ENCODE measurements at regions not wholly inside any gene's neighbourhood (a gene's known extent, or its start where the extent isn't known, plus 50 kb on each side); places are given as distances from the start of the nearest gene placed in this dataset.

DNA sequence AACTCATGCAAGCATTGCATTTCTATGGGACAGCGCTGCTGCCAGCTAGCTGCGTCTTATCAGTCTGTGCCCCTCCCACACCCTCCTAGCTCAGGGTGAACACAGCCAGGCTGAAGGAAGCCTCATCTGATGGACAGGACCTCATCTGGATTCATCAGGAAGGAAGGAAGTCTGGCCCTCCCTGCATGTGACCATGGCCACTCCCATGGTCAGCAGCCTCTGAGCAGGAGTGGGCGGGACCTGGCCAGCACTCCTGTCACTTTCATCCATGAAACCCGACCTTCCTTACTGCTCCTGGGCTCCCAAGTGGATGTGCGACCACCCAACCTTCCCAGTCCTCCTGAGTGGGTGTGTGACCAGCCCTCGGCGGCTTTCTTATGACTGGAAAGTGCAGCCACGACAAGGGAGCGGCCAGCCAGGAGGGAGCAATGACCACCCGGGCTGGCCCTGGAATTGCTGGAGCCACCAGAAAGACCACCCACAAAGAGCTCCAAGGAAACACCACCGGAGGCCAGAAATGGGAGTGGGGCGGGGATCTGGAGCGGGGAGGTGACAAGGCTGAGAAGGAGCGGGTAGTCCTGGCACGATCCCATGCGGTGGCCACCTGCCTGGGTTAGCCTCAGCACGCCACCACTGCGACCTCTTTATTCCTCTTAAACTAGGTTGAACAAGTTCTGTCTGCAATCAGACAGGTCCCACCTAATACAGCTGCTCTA is 241.2 kb downstream of the TTLL2 start:
- ChIA-PET CTCF (no interaction called here), POLR2A (no interaction called here)
- no peaks in the 10 kb centered on the region for H3K36me3 ChIP-seq (ENCODE audit: control insufficient read depth, insufficient read depth, low read length)
- TF ChIP-seq, protein P1, sequence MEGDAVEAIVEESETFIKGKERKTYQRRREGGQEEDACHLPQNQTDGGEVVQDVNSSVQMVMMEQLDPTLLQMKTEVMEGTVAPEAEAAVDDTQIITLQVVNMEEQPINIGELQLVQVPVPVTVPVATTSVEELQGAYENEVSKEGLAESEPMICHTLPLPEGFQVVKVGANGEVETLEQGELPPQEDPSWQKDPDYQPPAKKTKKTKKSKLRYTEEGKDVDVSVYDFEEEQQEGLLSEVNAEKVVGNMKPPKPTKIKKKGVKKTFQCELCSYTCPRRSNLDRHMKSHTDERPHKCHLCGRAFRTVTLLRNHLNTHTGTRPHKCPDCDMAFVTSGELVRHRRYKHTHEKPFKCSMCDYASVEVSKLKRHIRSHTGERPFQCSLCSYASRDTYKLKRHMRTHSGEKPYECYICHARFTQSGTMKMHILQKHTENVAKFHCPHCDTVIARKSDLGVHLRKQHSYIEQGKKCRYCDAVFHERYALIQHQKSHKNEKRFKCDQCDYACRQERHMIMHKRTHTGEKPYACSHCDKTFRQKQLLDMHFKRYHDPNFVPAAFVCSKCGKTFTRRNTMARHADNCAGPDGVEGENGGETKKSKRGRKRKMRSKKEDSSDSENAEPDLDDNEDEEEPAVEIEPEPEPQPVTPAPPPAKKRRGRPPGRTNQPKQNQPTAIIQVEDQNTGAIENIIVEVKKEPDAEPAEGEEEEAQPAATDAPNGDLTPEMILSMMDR (IDR thresholded peaks at IDR 0.05; ENCODE audit: insufficient read depth, low read depth, low read length): no peak
- no peak overlapping the region for H3K4me3 ChIP-seq (ENCODE audit: low read depth, low read length)
- H3K27me3 ChIP-seq (ENCODE audit: control insufficient read depth, insufficient read depth, low read length): no peaks in the 10 kb centered on the region
- DNase-seq (ENCODE audit: low read depth): no peak

DNA sequence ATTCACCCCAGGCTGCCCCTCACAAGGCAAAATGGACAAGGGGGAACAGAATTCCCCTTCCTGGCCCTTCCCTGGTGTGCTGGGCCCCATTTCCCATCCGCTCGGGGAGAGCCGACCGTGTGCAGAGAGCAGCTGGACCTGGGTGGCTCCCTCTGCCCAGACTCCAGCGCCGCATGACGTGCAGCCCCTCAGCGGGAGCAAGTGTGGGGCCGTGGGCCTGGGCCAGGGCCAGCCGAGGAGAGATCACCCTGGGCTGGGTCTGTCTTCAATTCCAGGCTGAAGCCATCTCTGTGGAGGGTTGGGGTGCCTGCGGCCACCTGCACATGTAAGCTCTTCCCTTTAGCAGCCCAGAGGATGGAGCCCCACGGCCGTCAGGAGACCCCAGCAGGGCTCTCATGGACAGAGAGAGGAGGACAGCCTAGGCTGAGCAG is 241.8 kb downstream of the TTLL2 start:
- POLR2A ChIA-PET: no interaction called here
- H3K4me3 ChIP-seq (ENCODE audit: low read depth, low read length): no peak overlapping the region
- H3K27me3 ChIP-seq (ENCODE audit: control insufficient read depth, insufficient read depth, low read length): no peaks in the 10 kb centered on the region
- CTCF ChIA-PET: no interaction called here
- TF ChIP-seq, protein P1 (IDR thresholded peaks at IDR 0.05; ENCODE audit: insufficient read depth, low read depth, low read length): no peak
- DNase-seq (ENCODE audit: low read depth): no peak
- no peaks in the 10 kb centered on the region for H3K36me3 ChIP-seq (ENCODE audit: control insufficient read depth, insufficient read depth, low read length)

DNA sequence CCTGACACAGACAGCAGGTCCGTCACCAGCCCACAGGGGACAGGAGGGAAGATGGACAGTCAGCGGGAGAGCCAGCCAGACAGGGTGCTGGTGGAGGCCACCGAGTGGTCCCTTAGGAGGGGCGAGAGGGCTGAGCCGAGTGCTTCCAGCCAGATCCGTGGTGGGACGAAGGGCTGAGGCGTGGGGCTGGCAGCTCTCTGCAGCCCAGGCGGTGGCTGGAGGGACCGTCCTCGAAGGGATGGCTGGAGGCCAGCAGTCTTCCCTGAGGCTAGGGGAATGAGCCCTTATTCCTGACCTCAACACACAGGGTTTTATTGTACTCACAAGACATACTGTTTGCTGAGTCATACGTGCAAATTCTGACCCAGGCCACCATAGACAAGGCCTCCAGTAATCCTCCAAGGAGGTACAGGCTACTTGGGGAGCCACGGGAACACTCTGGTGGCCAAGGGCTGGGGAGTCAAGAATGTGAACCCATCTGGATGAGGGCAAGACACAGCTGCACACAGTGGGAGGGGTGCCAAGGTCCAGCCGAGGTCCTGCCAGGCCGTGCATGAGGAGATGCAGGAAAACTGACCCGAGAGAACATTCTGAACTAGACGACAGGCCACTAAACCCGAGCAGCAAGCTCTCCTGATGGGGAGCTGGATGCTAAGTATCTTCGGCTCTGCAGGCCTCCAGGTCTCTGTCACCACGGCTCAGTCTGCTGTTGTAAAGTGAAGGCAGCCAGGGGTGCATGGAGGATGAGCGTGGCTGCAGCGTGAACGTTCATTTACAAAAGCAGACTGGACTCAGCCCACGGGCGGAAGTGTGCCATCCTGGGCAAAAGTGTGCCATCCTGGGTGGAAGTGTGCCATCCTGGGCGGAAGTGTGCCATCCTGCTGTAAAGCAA is 242.5 kb downstream of the TTLL2 start:
- ChIA-PET POLR2A (no interaction called here), CTCF (no interaction called here)
- DNase-seq (ENCODE audit: low read depth): no peak
- TF ChIP-seq, protein P1 (IDR thresholded peaks at IDR 0.05; ENCODE audit: insufficient read depth, low read depth, low read length): no peak
- Histone ChIP-seq H3K4me3 (ENCODE audit: low read depth, low read length) (no peak overlapping the region), H3K36me3 (ENCODE audit: control insufficient read depth, insufficient read depth, low read length) (no peaks in the 10 kb centered on the region), H3K27me3 (ENCODE audit: control insufficient read depth, insufficient read depth, low read length) (no peaks in the 10 kb centered on the region)

DNA sequence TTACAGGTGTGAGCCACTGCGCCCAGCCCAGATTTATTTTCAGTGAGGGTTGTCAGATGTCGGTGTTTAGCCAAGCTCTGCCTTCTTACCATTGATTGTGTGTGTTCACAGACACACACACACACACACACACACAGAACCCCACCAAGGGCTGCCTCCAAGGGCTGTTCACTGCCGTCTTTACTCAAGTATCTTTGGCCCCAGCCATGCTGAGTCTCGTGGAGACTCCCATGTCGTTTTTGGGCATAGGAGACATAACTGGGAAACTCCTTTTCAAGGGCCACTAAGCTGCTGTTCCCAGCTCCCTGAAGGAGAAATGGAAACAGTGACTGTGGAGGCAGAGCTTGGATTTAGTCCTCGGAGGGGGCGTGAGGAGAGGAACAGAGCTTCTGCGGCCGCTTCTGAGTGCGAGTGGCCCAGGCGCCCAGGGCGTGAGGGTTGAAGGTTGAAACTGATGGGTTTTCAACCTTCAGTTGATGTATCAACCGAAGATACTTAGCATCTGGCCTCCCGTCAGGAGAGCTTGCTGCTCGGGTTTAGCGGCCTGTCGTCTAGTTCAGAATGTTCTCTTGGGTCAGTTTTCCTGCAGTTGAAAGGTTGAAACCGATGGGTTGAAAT is 243.6 kb downstream of the TTLL2 start:
- no peaks in the 10 kb centered on the region for H3K36me3 ChIP-seq (ENCODE audit: control insufficient read depth, insufficient read depth, low read length)
- H3K4me3 ChIP-seq (ENCODE audit: low read depth, low read length): no peak overlapping the region
- TF ChIP-seq, protein P1 (IDR thresholded peaks at IDR 0.05; ENCODE audit: insufficient read depth, low read depth, low read length): no peak
- no peaks in the 10 kb centered on the region for H3K27me3 ChIP-seq (ENCODE audit: control insufficient read depth, insufficient read depth, low read length)
- ChIA-PET POLR2A (no interaction called here), CTCF (no interaction called here)
- no peak for DNase-seq (ENCODE audit: low read depth)
